COLO668 (cell line): ENCODE measurements at regions not wholly inside any gene's neighbourhood (a gene's known extent, or its start where the extent isn't known, plus 50 kb on each side); places are given as distances from the start of the nearest gene placed in this dataset.

Experiments used
- DNase-seq: peaks from one replicate; lab custom pipeline; 2025; ENCODE audit not compliant: unreplicated experiment; lab: John Stamatoyannopoulos, UW

GRCh38 chr1:50358962-50359361, 64.3 kb downstream of the DMRTA2 start:
- DNase-seq = no peak

GRCh38 chr1:50357186-50357585, 66.1 kb downstream of the DMRTA2 start:
- no peak for DNase-seq

GRCh38 chr1:50354813-50355212, 68.4 kb downstream of the DMRTA2 start:
- DNase-seq = no peak

GRCh38 chr1:50352428-50352827, 70.8 kb downstream of the DMRTA2 start:
- DNase-seq = no peak

GRCh38 chr1:50350868-50351267, 72.4 kb downstream of the DMRTA2 start:
- no peak for DNase-seq

- no peak for DNase-seq
Measured at GRCh38 chr1:50350421-50350820, 72.8 kb downstream of the DMRTA2 start.

- no peak for DNase-seq
Measured at GRCh38 chr1:50349242-50349565, 74.0 kb downstream of the DMRTA2 start.

GRCh38 chr1:50348449-50349241, 74.6 kb downstream of the DMRTA2 start:
- peak; percentile 85 for DNase-seq

- DNase-seq = no peak
Measured at GRCh38 chr1:50347933-50348332, 75.3 kb downstream of the DMRTA2 start.

- no peak for DNase-seq
Measured at GRCh38 chr1:50346621-50347020, 76.6 kb downstream of the DMRTA2 start.

GRCh38 chr1:50343323-50343722, 79.9 kb downstream of the DMRTA2 start:
- DNase-seq = no peak

GRCh38 chr1:50342525-50342924, 80.7 kb downstream of the DMRTA2 start:
- DNase-seq = no peak

- DNase-seq = no peak
Measured at GRCh38 chr1:50335036-50335435, 88.2 kb downstream of the DMRTA2 start.

GRCh38 chr1:50333595-50333974, 89.7 kb downstream of the DMRTA2 start:
- DNase-seq = peak; percentile 89

- peak; percentile 94 for DNase-seq
Measured at GRCh38 chr1:50332941-50333594, 90.2 kb downstream of the DMRTA2 start.

GRCh38 chr1:50329332-50329932, 93.8 kb downstream of the DMRTA2 start:
- peak; percentile 61 for DNase-seq

GRCh38 chr1:50328552-50328951, 94.7 kb downstream of the DMRTA2 start:
- DNase-seq = no peak

GRCh38 chr1:50326026-50326425, 97.2 kb downstream of the DMRTA2 start:
- no peak for DNase-seq

- DNase-seq = no peak
Measured at GRCh38 chr1:50322579-50322978, 100.7 kb downstream of the DMRTA2 start.

- DNase-seq = no peak
Measured at GRCh38 chr1:50318428-50318827, 104.8 kb downstream of the DMRTA2 start.

GRCh38 chr1:50308878-50309277, 114.4 kb downstream of the DMRTA2 start:
- DNase-seq = no peak

GRCh38 chr1:50305808-50306207, 117.4 kb downstream of the DMRTA2 start:
- no peak for DNase-seq
